ENCODE measurements at regions not wholly inside any gene's neighbourhood (a gene's known extent, or its start where the extent isn't known, plus 50 kb on each side); places are given as distances from the start of the nearest gene placed in this dataset.
A peak's percentile ranks its signal among the peaks of the same experiment; 100 is the strongest.
"Not testable (repeated sequence)": the region's sequence is repeated elsewhere in the genome, so short reads cannot be mapped to it uniquely, and the experiment has no call there.

GRCh38 chr12:131192951-131193350 lies 239.2 kb downstream of the ADGRD1 start:
- Histone ChIP-seq H3K4me2 (no peak overlapping the region), H3K9ac (no peak overlapping the region), H3K27ac (no peak overlapping the region), H3K36me3 (no peaks in the 10 kb centered on the region), H4K20me1 (no peaks in the 10 kb centered on the region), H3K4me3 (no peak overlapping the region), H3K27me3 (no peaks in the 10 kb centered on the region), H3K9me3 (peaks cover 21% of the 10 kb centered on the region), H3K4me1 (peaks cover 4% of the 10 kb centered on the region; the same call in 1 of the 2 replicates)
- no peak for TF ChIP-seq Cebpa-rat (IDR thresholded peaks at IDR 0.05)

- H3K4me3 ChIP-seq = no peak overlapping the region
- H3K4me1 ChIP-seq = no peaks in the 10 kb centered on the region
- H3K9me3 ChIP-seq = peaks cover 9% of the 10 kb centered on the region; the same call in 1 of the 2 replicates
- H4K20me1 ChIP-seq = no peaks in the 10 kb centered on the region
- H3K36me3 ChIP-seq = no peaks in the 10 kb centered on the region
- H3K27ac ChIP-seq = no peak overlapping the region
- H3K27me3 ChIP-seq = no peaks in the 10 kb centered on the region
- H3K4me2 ChIP-seq = no peak overlapping the region
- no peak overlapping the region for H3K9ac ChIP-seq
- no peak for TF ChIP-seq Cebpa-rat (IDR thresholded peaks at IDR 0.05)
Observed at GRCh38 chr12:131194166-131194565, 240.5 kb downstream of the ADGRD1 start.

- Histone ChIP-seq H3K4me1 (no peaks in the 10 kb centered on the region), H3K4me2 (no peak overlapping the region), H3K9ac (no peak overlapping the region), H3K27ac (no peak overlapping the region), H3K4me3 (no peak overlapping the region), H3K9me3 (peaks cover 8% of the 10 kb centered on the region; the same call in 1 of the 2 replicates), H3K36me3 (no peaks in the 10 kb centered on the region), H3K27me3 (no peaks in the 10 kb centered on the region), H4K20me1 (no peaks in the 10 kb centered on the region)
- no peak for TF ChIP-seq Cebpa-rat (IDR thresholded peaks at IDR 0.05)
Observed at GRCh38 chr12:131195796-131196195, 242.1 kb downstream of the ADGRD1 start.

- Histone ChIP-seq H3K4me3 (no peak overlapping the region), H3K4me2 (no peak overlapping the region), H4K20me1 (no peaks in the 10 kb centered on the region), H3K27ac (no peak overlapping the region), H3K9ac (no peak overlapping the region), H3K9me3 (peaks cover 8% of the 10 kb centered on the region; the same call in 1 of the 2 replicates), H3K27me3 (no peaks in the 10 kb centered on the region), H3K4me1 (no peaks in the 10 kb centered on the region), H3K36me3 (no peaks in the 10 kb centered on the region)
- no peak for TF ChIP-seq Cebpa-rat (IDR thresholded peaks at IDR 0.05)
Observed at GRCh38 chr12:131196220-131196619, 242.5 kb downstream of the ADGRD1 start.

- Histone ChIP-seq H3K36me3 (no peaks in the 10 kb centered on the region), H3K4me2 (no peak overlapping the region), H3K4me1 (no peaks in the 10 kb centered on the region; the same call in 1 of the 2 replicates), H3K27ac (no peak overlapping the region), H4K20me1 (no peaks in the 10 kb centered on the region), H3K27me3 (no peaks in the 10 kb centered on the region), H3K9me3 (peaks cover 8% of the 10 kb centered on the region; the same call in 1 of the 2 replicates), H3K4me3 (no peak overlapping the region), H3K9ac (no peak overlapping the region)
- no peak for TF ChIP-seq Cebpa-rat (IDR thresholded peaks at IDR 0.05)
Observed at GRCh38 chr12:131197490-131197889, 243.8 kb downstream of the ADGRD1 start.

GRCh38 chr12:131199221-131199620 lies 245.5 kb downstream of the ADGRD1 start:
- H3K27ac ChIP-seq = no peak overlapping the region
- no peak overlapping the region for H3K9ac ChIP-seq
- peaks cover 9% of the 10 kb centered on the region for H3K4me1 ChIP-seq
- H3K4me3 ChIP-seq = no peak overlapping the region
- no peaks in the 10 kb centered on the region for H3K36me3 ChIP-seq
- no peaks in the 10 kb centered on the region for H4K20me1 ChIP-seq
- no peak for TF ChIP-seq Cebpa-rat (IDR thresholded peaks at IDR 0.05)
- no peak overlapping the region for H3K4me2 ChIP-seq
- no peaks in the 10 kb centered on the region for H3K27me3 ChIP-seq
- H3K9me3 ChIP-seq = peaks cover 3% of the 10 kb centered on the region; the same call in 1 of the 2 replicates

- H4K20me1 ChIP-seq, H3K4me3 ChIP-seq, H3K4me2 ChIP-seq, H3K9ac ChIP-seq, H3K9me3 ChIP-seq, H3K27me3 ChIP-seq, H3K36me3 ChIP-seq, H3K27ac ChIP-seq: not testable (repeated sequence)
- peaks cover 24% of the 10 kb centered on the region for H3K4me1 ChIP-seq
Observed at GRCh38 chr12:131201912-131202311, 248.2 kb downstream of the ADGRD1 start.

GRCh38 chr12:131202592-131203378 lies 249.1 kb downstream of the ADGRD1 start:
- H3K27ac ChIP-seq = no peak overlapping the region
- peaks cover 24% of the 10 kb centered on the region for H3K4me1 ChIP-seq
- H3K4me2 ChIP-seq = no peak overlapping the region
- no peaks in the 10 kb centered on the region for H3K27me3 ChIP-seq
- no peak for TF ChIP-seq Cebpa-rat (IDR thresholded peaks at IDR 0.05)
- H4K20me1 ChIP-seq = no peaks in the 10 kb centered on the region
- no peak overlapping the region for H3K4me3 ChIP-seq
- H3K36me3 ChIP-seq = no peaks in the 10 kb centered on the region
- no peaks in the 10 kb centered on the region for H3K9me3 ChIP-seq
- H3K9ac ChIP-seq = no peak overlapping the region

- Histone ChIP-seq H3K4me3 (no peak overlapping the region), H3K9me3 (no peaks in the 10 kb centered on the region), H3K9ac (no peak overlapping the region), H3K4me1 (peaks cover 24% of the 10 kb centered on the region), H4K20me1 (no peaks in the 10 kb centered on the region), H3K4me2 (0 out of 2 replicates have a peak overlapping the region, but pooled peaks have one; percentile 15), H3K36me3 (no peaks in the 10 kb centered on the region), H3K27me3 (no peaks in the 10 kb centered on the region), H3K27ac (no peak overlapping the region; the same call in 1 of the 2 replicates)
- TF ChIP-seq Cebpa-rat (IDR thresholded peaks at IDR 0.05) = no peak
Observed at GRCh38 chr12:131203666-131204415, 250.1 kb downstream of the ADGRD1 start.

Measured in BLaER1 (cell line).